H1 (cell line): ENCODE measurements at regions not wholly inside any gene's neighbourhood (a gene's known extent, or its start where the extent isn't known, plus 50 kb on each side); places are given as distances from the start of the nearest gene placed in this dataset.

ENCODE experiments used
- BACH1 ChIP-seq: IDR thresholded peaks from 2 replicates; pipeline ENCODE4 v1.6.1; 2012; ENCODE audit warnings: low read length, improper control_type of control experiment
- NANOG ChIP-seq: IDR thresholded peaks from 2 replicates; pipeline ENCODE4 v1.6.1; 2011; ENCODE audit warnings: low read length, low read depth, mild to moderate bottlenecking, inconsistent platforms; ENCODE audit not compliant: insufficient read depth, poor library complexity, severe bottlenecking
- SRF ChIP-seq: IDR thresholded peaks from 2 replicates; pipeline ENCODE4 v1.6.1; 2011; ENCODE audit warnings: mild to moderate bottlenecking, low read depth, low read length, moderate library complexity

GRCh38 chr7:72492461-72493065 lies 80.4 kb upstream of the CALN1 start (continued):
- TF ChIP-seq BACH1 (no peak), SRF (no peak), NANOG (no peak)
